GM12878 (cell line): ENCODE measurements at regions not wholly inside any gene's neighbourhood (a gene's known extent, or its start where the extent isn't known, plus 50 kb on each side); places are given as distances from the start of the nearest gene placed in this dataset.

ENCODE experiments used
- ATAC-seq: fragments of 200-7000 bp; cut with Tn5 transposase; 3 replicates; pipeline ENCODE4 v1.9.1; 2020; ENCODE audit warnings: mild to moderate bottlenecking, moderate library complexity
- BruUV-seq: library from RNA; stranded (reverse); fragments of 400-500 nt; replicated peaks from 2 replicates; lab custom pipeline; 2021; lab: Mats Ljungman, UMichigan
- CTCF ChIA-PET: fragments of 300-600 bp; sonication (Branson Sonifier 250); formaldehyde crosslinking; extraction: SDS; loops from one replicate; lab custom pipeline; 2021; ENCODE audit warnings: inconsistent platforms; lab: Yijun Ruan, JAX
- POLR2A ChIA-PET: fragments of 350-600 bp; formaldehyde crosslinking; extraction: SDS; loops from one replicate; lab custom pipeline; 2021; ENCODE audit warnings: inconsistent platforms; lab: Charles Lee
- RAD21 ChIA-PET: fragments of 300-600 bp; sonication (Branson Sonifier 250); formaldehyde crosslinking; loops from one replicate; lab custom pipeline; 2023; ENCODE audit warnings: antibody characterized with exemption; ENCODE audit not compliant: unreplicated experiment; lab: Charles Lee
- SMC1A ChIA-PET: fragments of 300-600 bp; sonication (Branson Sonifier 250); formaldehyde crosslinking; loops from one replicate; lab custom pipeline; 2023; ENCODE audit not compliant: unreplicated experiment, uncharacterized antibody; lab: Charles Lee
- DNase-seq: peaks from one replicate; pipeline ENCODE4 v3.0.0-alpha.2; 2011; ENCODE audit warnings: low read depth, low spot score
- FAIRE-seq: peaks from 3 replicates; lab custom pipeline; 2011; peaks lifted over from hg19 to GRCh38; lab: Jason Lieb, UNC
- H2AFZ ChIP-seq: 2 replicates; pipeline ENCODE4 v1.6.0; 2011; ENCODE audit warnings: low read depth, low read length, control low read depth; ENCODE audit not compliant: control insufficient read depth
- H3K27ac ChIP-seq: 2 replicates; pipeline ENCODE4 v1.5.1; 2011; ENCODE audit warnings: control low read depth; ENCODE audit not compliant: control insufficient read depth, insufficient read depth
- H3K27me3 ChIP-seq, 2 experiments: replicated peaks in 1 of 2; 2 replicates each; pipeline versions ENCODE4 v1.6.0 to v1.6.1; 2011; ENCODE audit warnings: low read length in 1 of 2; ENCODE audit not compliant: control insufficient read depth in 2 of 2, insufficient read depth in 2 of 2
- H3K36me3 ChIP-seq, 2 experiments: 2 replicates each; pipeline ENCODE4 v1.5.1; 2011; ENCODE audit warnings: low read length in 1 of 2; ENCODE audit not compliant: control insufficient read depth in 2 of 2, insufficient read depth in 2 of 2
- H3K4me1 ChIP-seq: 2 replicates; pipeline ENCODE4 v1.6.1; 2011; ENCODE audit warnings: mild to moderate bottlenecking, low read length, moderate library complexity, mixed read lengths; ENCODE audit not compliant: control insufficient read depth, insufficient read depth
- H3K4me2 ChIP-seq: 2 replicates; pipeline ENCODE4 v1.6.0; 2011; ENCODE audit warnings: control low read depth; ENCODE audit not compliant: control insufficient read depth, insufficient read depth
- H3K4me3 ChIP-seq: fragments of 200-600 bp; sonication (generic); 2 replicates; pipeline ENCODE4 v1.5.1; 2016
- H3K79me2 ChIP-seq: 2 replicates; pipeline ENCODE4 v1.6.0; 2011; ENCODE audit warnings: low read length; ENCODE audit not compliant: control insufficient read depth, insufficient read depth
- H3K9ac ChIP-seq: 2 replicates; pipeline ENCODE4 v1.8.0; 2011; ENCODE audit warnings: low read length, control low read depth, mixed read lengths; ENCODE audit not compliant: control insufficient read depth, insufficient read depth
- H3K9me3 ChIP-seq: replicated peaks from 3 replicates; pipeline ENCODE4 v1.5.1; 2011; ENCODE audit warnings: mild to moderate bottlenecking, low read length; ENCODE audit not compliant: control insufficient read depth, insufficient read depth
- H4K20me1 ChIP-seq: 2 replicates; pipeline ENCODE4 v1.6.0; 2011; ENCODE audit not compliant: control insufficient read depth, insufficient read depth
- CHD1 ChIP-seq: IDR thresholded peaks from 2 replicates; pipeline ENCODE4 v1.6.1; 2012; ENCODE audit warnings: low read depth, low read length, improper control_type of control experiment
- NFIC ChIP-seq: IDR thresholded peaks from 2 replicates; pipeline ENCODE4 v1.6.1; 2012; ENCODE audit warnings: low read depth, mild to moderate bottlenecking, inconsistent platforms, low read length, moderate library complexity
- SMAD5 ChIP-seq: IDR thresholded peaks from 2 replicates; pipeline ENCODE4 v1.6.1; 2016; ENCODE audit warnings: antibody characterized with exemption, low read depth
- SREBF1 ChIP-seq: IDR thresholded peaks from 2 replicates; pipeline ENCODE4 v1.6.1; 2012; ENCODE audit warnings: mild to moderate bottlenecking, low read length
- STAT3 ChIP-seq: IDR thresholded peaks from 2 replicates; pipeline ENCODE4 v1.6.1; 2011; ENCODE audit warnings: low read depth, low read length, improper control_type of control experiment
- whole genome bisulfite sequencing: methylation state at CpG from one replicate; pipeline ENCODE4 v1.1.6; 2016; ENCODE audit warnings: low lambda C conversion rate; ENCODE audit not compliant: insufficient replicate concordance, insufficient coverage; ENCODE audit errors: missing lambda C conversion rate; 5-methylcytosine and 5-hydroxymethylcytosine counted together
- in situ Hi-C: fragments of 300-500 bp; cut with MboI; formaldehyde crosslinking; loops from 9 replicates; pipeline ENCODE4 v1.14.3; 2018; ENCODE audit warnings: mixed read lengths
- intact Hi-C: fragments of 100-400 bp; cut with micrococcal nuclease; formaldehyde crosslinking; loops from one replicate; pipeline ENCODE4 v1.14.2; 2022; ENCODE audit not compliant: unreplicated experiment
- TF ChIP-seq, protein P1 (sequence below): fragments of 450-650 bp; IDR thresholded peaks from 2 replicates; pipeline ENCODE4 v1.6.1; 2016; ENCODE audit warnings: mild to moderate bottlenecking, moderate library complexity, borderline replicate concordance

DNA sequence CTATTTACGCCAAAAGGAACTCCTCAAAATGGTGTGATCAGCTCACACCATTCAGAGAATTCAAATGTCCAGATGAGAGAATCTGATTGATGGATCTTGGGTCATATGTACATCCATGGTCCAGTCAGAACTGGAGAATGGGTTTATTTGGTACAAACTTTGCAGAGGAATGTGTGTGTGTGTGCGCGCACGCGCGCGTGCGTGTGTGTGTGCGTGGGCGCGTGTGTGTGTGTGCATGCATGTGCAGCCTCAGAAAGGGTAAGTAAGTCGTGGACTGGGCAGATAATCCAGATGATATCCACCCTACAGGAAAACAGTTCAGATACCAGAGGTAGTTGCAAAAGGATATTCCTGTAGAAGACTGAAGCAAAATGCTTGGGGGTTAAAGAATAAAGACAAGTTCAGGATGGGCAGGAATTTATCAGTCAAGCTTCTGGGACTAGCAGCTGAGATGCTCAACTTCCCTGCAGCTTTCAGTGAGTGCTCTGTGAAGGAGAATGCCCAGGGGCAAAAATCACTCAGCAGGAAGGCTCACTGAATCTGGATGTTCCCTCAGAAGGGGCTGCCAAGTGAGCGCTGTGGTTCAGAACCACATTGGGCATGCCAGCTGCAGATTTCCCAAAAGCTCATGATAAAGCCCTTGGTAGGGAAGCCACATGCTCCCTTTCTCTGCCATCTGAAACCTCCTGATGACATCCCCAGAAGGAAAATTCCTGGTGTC is 440.5 kb upstream of the SGCD start:
- Histone ChIP-seq H3K27me3 (no peaks in the 10 kb centered on the region), H3K4me2 (no peak overlapping the region), H4K20me1 (no peaks in the 10 kb centered on the region), H3K36me3 (no peaks in the 10 kb centered on the region), H3K9ac (no peak overlapping the region), H3K9me3 (no peaks in the 10 kb centered on the region), H2AFZ (no peak overlapping the region)
- DNase-seq = no peak
- SMC1A ChIA-PET = no interaction called here
- in situ Hi-C loops = no loop called here
- RAD21 ChIA-PET = no interaction called here
- 79% methylated on average over 13 of the region's 13 CpGs for WGBS
- POLR2A ChIA-PET = no interaction called here
- CTCF ChIA-PET = no interaction called here
- no peak for ATAC-seq
- no TSS peak for BruUV-seq
- TF ChIP-seq STAT3 (no peak), SREBF1 (no peak), NFIC (no peak), CHD1 (no peak), SMAD5 (no peak)
- TF ChIP-seq, protein P1, sequence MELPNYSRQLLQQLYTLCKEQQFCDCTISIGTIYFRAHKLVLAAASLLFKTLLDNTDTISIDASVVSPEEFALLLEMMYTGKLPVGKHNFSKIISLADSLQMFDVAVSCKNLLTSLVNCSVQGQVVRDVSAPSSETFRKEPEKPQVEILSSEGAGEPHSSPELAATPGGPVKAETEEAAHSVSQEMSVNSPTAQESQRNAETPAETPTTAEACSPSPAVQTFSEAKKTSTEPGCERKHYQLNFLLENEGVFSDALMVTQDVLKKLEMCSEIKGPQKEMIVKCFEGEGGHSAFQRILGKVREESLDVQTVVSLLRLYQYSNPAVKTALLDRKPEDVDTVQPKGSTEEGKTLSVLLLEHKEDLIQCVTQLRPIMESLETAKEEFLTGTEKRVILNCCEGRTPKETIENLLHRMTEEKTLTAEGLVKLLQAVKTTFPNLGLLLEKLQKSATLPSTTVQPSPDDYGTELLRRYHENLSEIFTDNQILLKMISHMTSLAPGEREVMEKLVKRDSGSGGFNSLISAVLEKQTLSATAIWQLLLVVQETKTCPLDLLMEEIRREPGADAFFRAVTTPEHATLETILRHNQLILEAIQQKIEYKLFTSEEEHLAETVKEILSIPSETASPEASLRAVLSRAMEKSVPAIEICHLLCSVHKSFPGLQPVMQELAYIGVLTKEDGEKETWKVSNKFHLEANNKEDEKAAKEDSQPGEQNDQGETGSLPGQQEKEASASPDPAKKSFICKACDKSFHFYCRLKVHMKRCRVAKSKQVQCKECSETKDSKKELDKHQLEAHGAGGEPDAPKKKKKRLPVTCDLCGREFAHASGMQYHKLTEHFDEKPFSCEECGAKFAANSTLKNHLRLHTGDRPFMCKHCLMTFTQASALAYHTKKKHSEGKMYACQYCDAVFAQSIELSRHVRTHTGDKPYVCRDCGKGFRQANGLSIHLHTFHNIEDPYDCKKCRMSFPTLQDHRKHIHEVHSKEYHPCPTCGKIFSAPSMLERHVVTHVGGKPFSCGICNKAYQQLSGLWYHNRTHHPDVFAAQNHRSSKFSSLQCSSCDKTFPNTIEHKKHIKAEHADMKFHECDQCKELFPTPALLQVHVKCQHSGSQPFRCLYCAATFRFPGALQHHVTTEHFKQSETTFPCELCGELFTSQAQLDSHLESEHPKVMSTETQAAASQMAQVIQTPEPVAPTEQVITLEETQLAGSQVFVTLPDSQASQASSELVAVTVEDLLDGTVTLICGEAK = no peak
- TF ChIP-seq, all 136 proteins: peak for 0
- no peak overlapping the region for H3K4me3 ChIP-seq
- intact Hi-C loops = no loop called here
- no peaks in the 10 kb centered on the region for H3K4me1 ChIP-seq
- FAIRE-seq = no peak
- no peaks in the 10 kb centered on the region for H3K79me2 ChIP-seq
- H3K27ac ChIP-seq = no peak overlapping the region
